ENCODE measurements at regions not wholly inside any gene's neighbourhood (a gene's known extent, or its start where the extent isn't known, plus 50 kb on each side); places are given as distances from the start of the nearest gene placed in this dataset.

DNA sequence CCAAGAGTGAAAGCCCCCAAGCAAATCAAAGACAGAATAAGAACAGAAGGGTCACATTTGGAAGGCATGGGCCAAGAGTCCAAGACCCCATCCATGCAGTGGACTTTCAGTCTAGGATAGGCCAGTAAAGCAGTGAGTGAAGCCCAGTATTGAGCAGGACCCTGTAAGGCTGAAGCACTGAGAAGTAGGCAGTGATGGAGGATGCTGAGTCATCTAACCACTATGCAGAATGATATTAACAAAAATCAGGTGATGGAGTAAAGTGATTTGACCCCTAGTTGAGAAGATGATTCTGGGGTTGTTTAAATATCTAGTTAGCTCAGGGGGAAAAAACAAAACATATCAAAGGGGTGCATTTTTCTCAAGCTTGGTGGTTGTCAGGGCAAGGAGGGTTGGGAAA lies 308.7 kb upstream of the PLXNA2 start:
- no peaks in the 10 kb centered on the region for H3K27me3 ChIP-seq (ENCODE audit: low read depth)
- DNase-seq (no peak), ATAC-seq (no peak)
- TF ChIP-seq, protein P1, sequence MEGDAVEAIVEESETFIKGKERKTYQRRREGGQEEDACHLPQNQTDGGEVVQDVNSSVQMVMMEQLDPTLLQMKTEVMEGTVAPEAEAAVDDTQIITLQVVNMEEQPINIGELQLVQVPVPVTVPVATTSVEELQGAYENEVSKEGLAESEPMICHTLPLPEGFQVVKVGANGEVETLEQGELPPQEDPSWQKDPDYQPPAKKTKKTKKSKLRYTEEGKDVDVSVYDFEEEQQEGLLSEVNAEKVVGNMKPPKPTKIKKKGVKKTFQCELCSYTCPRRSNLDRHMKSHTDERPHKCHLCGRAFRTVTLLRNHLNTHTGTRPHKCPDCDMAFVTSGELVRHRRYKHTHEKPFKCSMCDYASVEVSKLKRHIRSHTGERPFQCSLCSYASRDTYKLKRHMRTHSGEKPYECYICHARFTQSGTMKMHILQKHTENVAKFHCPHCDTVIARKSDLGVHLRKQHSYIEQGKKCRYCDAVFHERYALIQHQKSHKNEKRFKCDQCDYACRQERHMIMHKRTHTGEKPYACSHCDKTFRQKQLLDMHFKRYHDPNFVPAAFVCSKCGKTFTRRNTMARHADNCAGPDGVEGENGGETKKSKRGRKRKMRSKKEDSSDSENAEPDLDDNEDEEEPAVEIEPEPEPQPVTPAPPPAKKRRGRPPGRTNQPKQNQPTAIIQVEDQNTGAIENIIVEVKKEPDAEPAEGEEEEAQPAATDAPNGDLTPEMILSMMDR (IDR thresholded peaks at IDR 0.05), result no peak
- intact Hi-C loops (cut with DNase I), result no loop called here
- H3K9me3 ChIP-seq, result no peaks in the 10 kb centered on the region
- no peaks in the 10 kb centered on the region for H3K4me1 ChIP-seq
- H3K27ac ChIP-seq, result no peak overlapping the region
- no peaks in the 10 kb centered on the region for H3K36me3 ChIP-seq
- no peak overlapping the region for H3K4me3 ChIP-seq

DNA sequence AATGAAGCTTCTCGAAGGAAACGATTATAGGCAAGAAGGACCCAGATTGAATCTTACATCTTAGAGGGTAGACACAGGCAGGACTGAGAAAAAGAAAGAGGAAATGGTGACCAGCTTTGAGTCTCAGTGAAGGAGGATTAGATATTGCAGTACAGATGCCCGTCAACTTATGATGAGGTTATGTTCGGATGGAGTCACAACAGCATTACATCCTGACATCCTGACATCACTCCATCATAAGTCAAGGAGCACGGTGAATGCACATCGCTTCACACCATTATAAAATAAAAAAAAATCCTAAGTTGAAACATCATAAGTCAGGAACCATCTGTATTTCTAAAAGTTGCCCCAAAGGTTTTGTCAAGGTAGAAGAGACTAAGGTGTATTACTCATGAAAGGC lies 312.3 kb upstream of the PLXNA2 start:
- Histone ChIP-seq H3K27ac (no peak overlapping the region), H3K4me3 (no peak overlapping the region), H3K9me3 (no peaks in the 10 kb centered on the region), H3K36me3 (no peaks in the 10 kb centered on the region), H3K27me3 (ENCODE audit: low read depth) (peaks cover 1% of the 10 kb centered on the region), H3K4me1 (no peaks in the 10 kb centered on the region)
- ATAC-seq (no peak), DNase-seq (no peak)
- TF ChIP-seq, protein P1 (IDR thresholded peaks at IDR 0.05), result no peak
- intact Hi-C loops (cut with DNase I), result no loop called here

DNA sequence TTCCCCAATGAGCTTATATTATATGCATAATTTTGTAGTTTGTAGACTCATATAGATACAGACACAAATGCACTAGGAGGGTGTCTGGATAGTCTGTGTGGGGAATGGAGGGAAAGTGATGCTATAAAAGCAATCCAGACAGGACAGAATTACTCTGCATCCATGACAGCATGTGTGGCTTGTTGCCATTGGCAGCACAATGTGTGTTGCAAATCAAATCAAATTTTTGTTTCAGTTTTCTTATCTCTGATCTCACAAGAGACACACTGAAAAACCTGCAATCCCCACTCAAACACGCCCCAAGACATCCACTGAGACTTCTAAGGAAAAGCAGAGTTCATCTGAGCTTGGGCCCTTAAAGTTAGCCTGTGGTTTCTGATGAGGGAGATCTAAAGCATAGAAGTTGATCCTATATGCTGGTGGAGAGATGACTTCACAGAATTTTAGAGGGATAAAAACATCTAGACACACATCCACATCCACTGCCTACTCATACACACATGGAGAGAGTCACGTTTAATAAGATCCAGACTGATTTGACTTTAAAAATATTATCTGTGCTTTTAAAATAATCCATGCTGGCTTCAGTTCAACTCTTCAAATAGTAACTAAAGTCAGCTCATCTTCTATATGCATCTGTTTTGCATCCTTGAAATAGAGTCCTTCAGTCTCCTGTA lies 313.0 kb upstream of the PLXNA2 start:
- no peak overlapping the region for H3K27ac ChIP-seq
- H3K27me3 ChIP-seq (ENCODE audit: low read depth), result peaks cover 6% of the 10 kb centered on the region
- H3K9me3 ChIP-seq, result no peaks in the 10 kb centered on the region
- no peak for ATAC-seq
- no peak for DNase-seq
- no peak overlapping the region for H3K4me3 ChIP-seq
- TF ChIP-seq, protein P1 (IDR thresholded peaks at IDR 0.05), result no peak
- intact Hi-C loops (cut with DNase I), result no loop called here
- no peaks in the 10 kb centered on the region for H3K36me3 ChIP-seq
- H3K4me1 ChIP-seq, result no peaks in the 10 kb centered on the region

DNA sequence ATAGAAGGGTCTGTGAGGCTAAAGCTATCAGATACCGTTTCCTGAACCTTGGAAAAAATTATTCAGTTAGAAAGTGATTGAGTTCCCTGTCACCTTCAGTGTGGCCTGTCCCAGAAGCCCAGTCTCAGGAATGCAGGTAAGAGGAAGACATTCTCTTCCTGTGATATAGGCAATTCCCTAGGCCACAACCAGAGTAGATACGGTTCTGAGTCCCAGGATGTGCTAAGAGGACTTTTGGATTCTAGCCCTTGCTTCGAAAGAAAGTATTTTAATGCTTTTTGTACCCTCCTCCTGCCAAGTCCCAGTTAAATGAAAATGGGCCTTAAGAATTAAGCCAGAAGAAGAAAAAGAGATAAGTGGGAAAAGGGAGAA lies 313.5 kb upstream of the PLXNA2 start:
- H3K27me3 ChIP-seq (ENCODE audit: low read depth), result peaks cover 6% of the 10 kb centered on the region
- TF ChIP-seq, protein P1 (IDR thresholded peaks at IDR 0.05), result no peak
- H3K27ac ChIP-seq, result no peak overlapping the region
- no peaks in the 10 kb centered on the region for H3K36me3 ChIP-seq
- H3K4me3 ChIP-seq, result no peak overlapping the region
- ATAC-seq (no peak), DNase-seq (no peak)
- H3K9me3 ChIP-seq, result no peaks in the 10 kb centered on the region
- intact Hi-C loops (cut with DNase I), result no loop called here
- no peaks in the 10 kb centered on the region for H3K4me1 ChIP-seq

DNA sequence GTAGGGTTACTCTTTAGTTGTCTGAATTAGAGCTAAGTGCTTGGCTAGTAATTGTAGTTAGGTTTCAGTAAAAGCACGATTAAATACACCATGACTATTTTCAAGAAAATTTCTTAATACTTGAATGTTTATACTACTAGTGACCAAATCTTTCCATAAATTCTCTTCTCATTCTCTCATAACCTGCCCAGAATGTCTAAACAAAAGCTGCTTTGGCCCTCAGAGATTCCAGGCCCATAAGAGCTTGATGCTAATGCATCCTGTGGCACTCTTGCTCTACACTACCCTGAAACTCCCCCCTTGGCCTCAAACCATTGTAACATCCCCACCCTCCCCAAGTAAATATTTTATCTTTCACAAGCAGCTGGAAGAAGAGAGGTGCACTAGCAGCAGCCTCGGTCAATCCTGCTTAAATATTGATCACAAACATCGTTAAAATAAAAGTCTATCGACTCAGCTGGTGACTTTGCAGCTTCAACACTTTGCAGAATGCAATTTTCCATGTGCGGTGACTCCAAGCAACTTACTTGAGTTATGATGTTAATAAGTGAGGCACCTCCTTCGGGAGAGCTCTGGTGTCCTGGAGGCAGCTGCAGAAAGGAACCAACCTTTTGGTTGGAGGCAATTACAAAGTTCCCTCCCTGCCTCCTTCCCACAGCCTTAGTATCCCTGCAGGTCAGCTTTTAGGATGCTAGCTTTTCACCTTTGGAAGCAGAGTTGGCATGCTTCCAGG lies 315.6 kb upstream of the PLXNA2 start:
- H3K9me3 ChIP-seq, result no peaks in the 10 kb centered on the region
- no peaks in the 10 kb centered on the region for H3K36me3 ChIP-seq
- no peak overlapping the region for H3K4me3 ChIP-seq
- TF ChIP-seq, protein P1 (IDR thresholded peaks at IDR 0.05), result no peak
- ATAC-seq (no peak), DNase-seq (no peak)
- H3K27me3 ChIP-seq (ENCODE audit: low read depth), result peaks cover 6% of the 10 kb centered on the region
- H3K27ac ChIP-seq, result no peak overlapping the region
- intact Hi-C loops (cut with DNase I), result no loop called here
- H3K4me1 ChIP-seq, result no peaks in the 10 kb centered on the region

Data from lower lobe of right lung (tissue), 2 donors.